ENCODE measurements at regions not wholly inside any gene's neighbourhood (a gene's known extent, or its start where the extent isn't known, plus 50 kb on each side); places are given as distances from the start of the nearest gene placed in this dataset.
"Not testable (repeated sequence)": the region's sequence is repeated elsewhere in the genome, so short reads cannot be mapped to it uniquely, and the experiment has no call there.

DNA sequence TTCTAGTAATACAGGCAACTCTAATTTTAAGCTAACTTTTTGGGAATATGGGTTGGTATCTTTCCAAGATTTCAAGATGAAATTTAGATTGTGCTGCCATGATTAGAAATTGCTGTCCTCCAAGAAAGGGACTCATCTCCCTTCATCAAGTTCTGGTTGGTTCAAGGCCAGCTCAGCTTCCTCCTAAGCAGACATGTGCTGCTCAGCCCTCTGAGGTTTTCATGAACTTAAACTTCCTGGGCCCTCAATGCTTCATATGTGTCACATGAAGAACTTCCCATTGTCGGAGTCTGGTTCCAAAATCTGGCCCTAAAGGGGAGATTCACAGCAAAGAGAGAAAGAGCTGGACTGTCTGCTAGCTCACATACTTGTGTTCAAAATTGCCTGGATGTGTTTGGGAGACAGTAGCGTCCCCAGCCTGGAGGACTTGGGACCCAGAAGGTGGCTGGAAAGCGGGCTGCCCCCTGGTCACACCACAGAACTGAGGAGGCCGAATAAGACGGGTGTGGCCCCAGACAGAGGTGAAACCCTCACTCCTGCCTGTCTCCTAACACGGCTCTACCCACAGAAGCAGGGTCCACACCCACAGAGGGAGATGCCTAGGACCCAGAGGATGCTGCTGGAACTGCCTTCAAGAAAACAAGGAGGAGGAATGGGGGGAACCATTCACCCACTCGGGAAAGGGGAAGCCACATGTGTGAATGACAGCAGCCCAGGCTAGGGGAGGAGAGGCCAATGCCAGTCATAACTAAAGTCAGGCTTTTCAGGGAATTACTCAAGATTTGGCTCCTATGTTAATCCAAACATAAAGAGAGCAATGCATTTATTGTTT, 54.3 kb upstream of the GPR31 start:
- H3K79me2 ChIP-seq: no peaks in the 10 kb centered on the region
- H3K36me3 ChIP-seq (ENCODE audit: control insufficient read depth, insufficient read depth, low read length): no peaks in the 10 kb centered on the region
- no peak overlapping the region for H3K4me2 ChIP-seq (ENCODE audit: low read length)
- no peak overlapping the region for H2AFZ ChIP-seq
- no peak overlapping the region for H3K9ac ChIP-seq
- H3K27ac ChIP-seq: no peak overlapping the region
- H3K27me3 ChIP-seq (ENCODE audit: control insufficient read depth, insufficient read depth, low read length): no peaks in the 10 kb centered on the region
- H3K4me3 ChIP-seq (ENCODE audit: low read depth, low read length): no peak overlapping the region
- TF ChIP-seq, protein P1, sequence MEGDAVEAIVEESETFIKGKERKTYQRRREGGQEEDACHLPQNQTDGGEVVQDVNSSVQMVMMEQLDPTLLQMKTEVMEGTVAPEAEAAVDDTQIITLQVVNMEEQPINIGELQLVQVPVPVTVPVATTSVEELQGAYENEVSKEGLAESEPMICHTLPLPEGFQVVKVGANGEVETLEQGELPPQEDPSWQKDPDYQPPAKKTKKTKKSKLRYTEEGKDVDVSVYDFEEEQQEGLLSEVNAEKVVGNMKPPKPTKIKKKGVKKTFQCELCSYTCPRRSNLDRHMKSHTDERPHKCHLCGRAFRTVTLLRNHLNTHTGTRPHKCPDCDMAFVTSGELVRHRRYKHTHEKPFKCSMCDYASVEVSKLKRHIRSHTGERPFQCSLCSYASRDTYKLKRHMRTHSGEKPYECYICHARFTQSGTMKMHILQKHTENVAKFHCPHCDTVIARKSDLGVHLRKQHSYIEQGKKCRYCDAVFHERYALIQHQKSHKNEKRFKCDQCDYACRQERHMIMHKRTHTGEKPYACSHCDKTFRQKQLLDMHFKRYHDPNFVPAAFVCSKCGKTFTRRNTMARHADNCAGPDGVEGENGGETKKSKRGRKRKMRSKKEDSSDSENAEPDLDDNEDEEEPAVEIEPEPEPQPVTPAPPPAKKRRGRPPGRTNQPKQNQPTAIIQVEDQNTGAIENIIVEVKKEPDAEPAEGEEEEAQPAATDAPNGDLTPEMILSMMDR (IDR thresholded peaks at IDR 0.05): no peak
- H3K9me3 ChIP-seq (ENCODE audit: control insufficient read depth, low read length): no peaks in the 10 kb centered on the region
- H3K4me1 ChIP-seq: no peaks in the 10 kb centered on the region

DNA sequence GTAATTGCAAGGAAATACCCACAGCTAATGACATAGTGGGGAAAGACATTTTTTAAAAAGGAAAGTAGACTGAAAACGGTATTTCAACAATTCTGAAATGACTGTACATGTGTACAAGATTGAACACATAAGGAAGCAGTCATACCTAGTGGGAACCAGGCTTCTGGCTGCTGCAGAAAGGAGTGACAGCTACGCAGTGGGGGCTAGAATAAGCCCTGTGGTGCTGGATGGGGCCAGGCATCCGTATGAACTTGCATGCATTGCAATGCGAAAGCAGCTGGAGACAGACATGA, 54.9 kb upstream of the GPR31 start:
- Histone ChIP-seq H3K27me3 (ENCODE audit: control insufficient read depth, insufficient read depth, low read length) (no peaks in the 10 kb centered on the region), H3K36me3 (ENCODE audit: control insufficient read depth, insufficient read depth, low read length) (no peaks in the 10 kb centered on the region), H3K4me3 (ENCODE audit: low read depth, low read length) (no peak overlapping the region), H3K4me2 (ENCODE audit: low read length) (no peak overlapping the region), H3K79me2 (no peaks in the 10 kb centered on the region), H3K4me1 (no peaks in the 10 kb centered on the region), H3K9me3 (ENCODE audit: control insufficient read depth, low read length) (no peaks in the 10 kb centered on the region), H3K27ac (no peak overlapping the region), H2AFZ (no peak overlapping the region), H3K9ac (no peak overlapping the region)
- TF ChIP-seq, protein P1 (IDR thresholded peaks at IDR 0.05): no peak

DNA sequence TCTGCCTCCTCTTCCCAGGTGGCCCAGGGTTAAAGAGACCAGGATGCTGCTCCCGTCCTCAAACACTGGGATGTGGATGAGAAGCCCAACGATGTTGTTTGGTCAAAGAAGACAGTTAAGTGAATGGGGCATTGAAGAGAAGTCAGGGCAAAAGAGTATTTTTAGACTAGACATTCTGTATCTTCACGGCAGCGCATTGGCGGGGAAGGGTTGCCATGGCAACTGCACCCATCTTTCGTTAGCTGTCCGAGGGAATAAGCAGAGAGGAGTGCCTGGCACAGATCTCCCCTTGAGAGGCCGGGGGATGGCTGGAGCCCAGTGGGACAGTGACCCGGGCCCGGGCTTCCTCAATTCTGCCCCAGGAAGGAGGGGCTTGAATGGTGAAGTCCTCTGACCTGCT, 56.4 kb upstream of the GPR31 start:
- H3K4me1 ChIP-seq: no peaks in the 10 kb centered on the region
- H3K79me2 ChIP-seq: no peaks in the 10 kb centered on the region
- TF ChIP-seq, protein P1 (IDR thresholded peaks at IDR 0.05): no peak
- no peak overlapping the region for H3K9ac ChIP-seq
- H2AFZ ChIP-seq: no peak overlapping the region
- H3K27me3 ChIP-seq (ENCODE audit: control insufficient read depth, insufficient read depth, low read length): no peaks in the 10 kb centered on the region
- no peaks in the 10 kb centered on the region for H3K36me3 ChIP-seq (ENCODE audit: control insufficient read depth, insufficient read depth, low read length)
- H3K27ac ChIP-seq: no peak overlapping the region
- no peak overlapping the region for H3K4me3 ChIP-seq (ENCODE audit: low read depth, low read length)
- H3K9me3 ChIP-seq (ENCODE audit: control insufficient read depth, low read length): no peaks in the 10 kb centered on the region
- no peak overlapping the region for H3K4me2 ChIP-seq (ENCODE audit: low read length)

DNA sequence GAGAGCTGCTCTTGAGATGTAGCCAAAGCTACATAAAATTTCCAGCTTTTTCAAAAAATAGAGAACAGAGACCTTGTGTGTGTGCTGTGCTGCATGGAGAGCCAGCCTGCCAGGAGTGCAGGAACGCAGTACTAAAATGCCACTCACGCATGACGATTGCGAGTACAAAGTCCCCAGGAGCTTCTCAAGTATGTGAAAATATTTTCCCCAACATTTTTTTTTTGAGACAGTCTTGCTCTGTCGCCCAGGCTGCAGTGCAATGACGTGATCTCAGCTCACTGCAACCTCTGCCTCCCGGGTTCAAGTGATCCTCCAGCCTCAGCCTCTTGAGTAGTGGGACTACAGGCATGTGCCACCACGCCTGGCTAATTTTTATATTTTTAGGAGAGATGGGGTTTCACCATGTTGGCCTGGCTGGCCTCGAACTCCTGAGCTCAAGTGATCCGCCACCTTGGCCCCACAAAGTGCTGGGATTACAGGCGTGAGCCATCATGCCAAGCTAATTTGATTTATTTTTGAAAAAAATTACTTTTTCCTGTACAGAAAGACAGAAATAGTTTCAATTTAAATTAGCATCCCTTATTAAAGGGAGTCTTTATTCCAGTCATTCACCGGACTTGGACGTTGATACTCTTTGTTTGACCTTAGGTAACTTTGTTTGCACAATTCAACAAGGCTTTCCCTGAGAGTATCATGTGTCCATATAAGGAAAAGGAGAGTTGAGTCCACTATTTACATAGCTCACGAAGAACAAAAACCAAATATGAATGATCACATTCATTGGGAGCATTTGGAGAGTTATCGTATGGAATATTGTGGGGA, 57.9 kb upstream of the GPR31 start:
- not testable (repeated sequence) for H3K4me1 ChIP-seq, H3K9ac ChIP-seq

DNA sequence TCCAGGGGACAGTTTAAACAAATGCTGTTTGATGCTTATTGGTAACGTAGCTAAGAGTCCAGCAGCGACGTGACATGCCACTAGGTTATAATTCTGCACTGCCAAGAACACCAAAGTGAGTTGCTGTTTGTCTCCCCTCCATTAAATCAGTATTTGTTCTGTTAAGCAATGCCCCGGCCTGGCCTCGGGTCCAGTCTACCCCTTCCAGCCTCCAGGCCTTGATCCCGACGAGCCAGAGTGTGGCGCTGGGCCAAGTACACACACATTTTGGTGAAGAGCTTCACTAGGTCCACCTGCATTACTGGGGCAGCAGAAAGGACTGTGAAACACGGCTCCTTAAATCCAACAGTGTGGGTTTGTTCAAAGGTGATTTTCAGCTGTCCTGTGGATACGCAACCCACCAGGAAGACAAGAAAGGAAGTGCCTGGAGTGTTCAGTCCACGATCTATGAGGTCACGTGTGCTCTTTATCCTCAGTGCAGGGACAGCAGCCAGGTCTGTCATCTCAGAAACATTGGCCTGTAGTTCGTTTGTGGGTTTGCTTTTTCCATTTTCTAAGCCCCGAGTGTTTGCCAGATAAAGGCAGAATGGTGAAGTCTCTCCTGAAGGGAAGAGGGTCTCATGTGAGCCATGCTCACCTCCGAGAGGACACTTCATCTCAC, 58.7 kb upstream of the GPR31 start:
- not testable (repeated sequence) for H3K9me3 ChIP-seq (ENCODE audit: control insufficient read depth, low read length); H3K4me2 ChIP-seq (ENCODE audit: low read length); H3K36me3 ChIP-seq (ENCODE audit: control insufficient read depth, insufficient read depth, low read length); H3K4me1 ChIP-seq; H2AFZ ChIP-seq; H3K79me2 ChIP-seq; H3K4me3 ChIP-seq (ENCODE audit: low read depth, low read length); H3K27ac ChIP-seq; H3K9ac ChIP-seq; H3K27me3 ChIP-seq (ENCODE audit: control insufficient read depth, insufficient read depth, low read length)

More for the DNA sequence above, 57.9 kb upstream of the GPR31 start:
- H3K79me2 ChIP-seq; H2AFZ ChIP-seq; H3K27me3 ChIP-seq (ENCODE audit: control insufficient read depth, insufficient read depth, low read length); H3K4me2 ChIP-seq (ENCODE audit: low read length); H3K27ac ChIP-seq; H3K9me3 ChIP-seq (ENCODE audit: control insufficient read depth, low read length); H3K4me3 ChIP-seq (ENCODE audit: low read depth, low read length); H3K36me3 ChIP-seq (ENCODE audit: control insufficient read depth, insufficient read depth, low read length): not testable (repeated sequence)

DNA sequence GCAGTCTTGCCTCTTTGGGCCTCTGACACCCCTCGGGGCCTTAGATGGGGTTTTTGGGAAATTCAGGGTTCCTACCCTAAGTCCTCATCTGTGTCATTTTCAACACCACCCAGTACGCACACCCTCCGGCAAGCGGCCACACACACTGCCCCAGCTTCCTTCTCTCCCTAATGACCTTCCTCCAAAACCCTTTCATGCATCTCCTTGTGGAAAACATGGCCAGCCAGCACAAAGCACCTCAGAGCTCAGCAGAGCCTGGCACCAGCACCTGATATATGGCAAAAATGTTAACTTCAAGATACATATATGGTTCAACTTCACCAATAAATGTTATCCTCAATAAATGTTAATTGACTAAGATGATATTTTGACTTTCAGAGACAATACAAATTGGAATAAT, 59.3 kb upstream of the GPR31 start:
- H3K36me3 ChIP-seq (ENCODE audit: control insufficient read depth, insufficient read depth, low read length); H2AFZ ChIP-seq; H3K4me3 ChIP-seq (ENCODE audit: low read depth, low read length); H3K27ac ChIP-seq; H3K27me3 ChIP-seq (ENCODE audit: control insufficient read depth, insufficient read depth, low read length); H3K4me1 ChIP-seq; H3K9ac ChIP-seq; H3K9me3 ChIP-seq (ENCODE audit: control insufficient read depth, low read length); H3K79me2 ChIP-seq; H3K4me2 ChIP-seq (ENCODE audit: low read length): not testable (repeated sequence)

Data from parathyroid adenoma (tissue), 2 donors.